ENCODE measurements at regions not wholly inside any gene's neighbourhood (a gene's known extent, or its start where the extent isn't known, plus 50 kb on each side); places are given as distances from the start of the nearest gene placed in this dataset.

DNA sequence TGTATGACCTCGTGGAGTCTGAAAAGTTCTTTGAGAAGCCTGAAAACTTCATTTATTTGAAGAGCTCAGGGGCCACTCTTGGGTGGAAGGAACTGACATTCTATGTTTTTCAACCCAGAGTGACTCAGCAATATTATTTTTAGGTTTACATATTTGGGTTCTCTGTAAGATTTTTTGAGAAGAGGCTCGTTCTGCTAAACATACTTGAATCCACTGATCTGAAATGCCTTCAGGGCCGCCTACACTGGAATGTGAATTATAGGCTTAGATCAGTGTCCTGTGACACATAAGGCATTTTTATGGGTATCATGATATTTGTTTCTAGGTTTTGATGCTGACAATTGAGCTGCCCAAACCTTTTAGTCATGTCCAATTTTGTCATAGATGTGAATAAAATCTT lies 86.2 kb downstream of the PSAT1 start:
- Mint-ChIP-seq H3K27me3 (ENCODE audit: low read depth) (peaks cover 7% of the 10 kb centered on the region), H3K4me1 (ENCODE audit: low read depth) (no peaks in the 10 kb centered on the region), H3K4me3 (ENCODE audit: low read depth) (no peak overlapping the region), H3K9me3 (no peaks in the 10 kb centered on the region), H3K36me3 (ENCODE audit: low read depth) (no peaks in the 10 kb centered on the region), H3K27ac (no peak overlapping the region)
- DNase-seq (ENCODE audit: low spot score) = no peak
- intact Hi-C loops (cut with micrococcal nuclease) = no loop called here

DNA sequence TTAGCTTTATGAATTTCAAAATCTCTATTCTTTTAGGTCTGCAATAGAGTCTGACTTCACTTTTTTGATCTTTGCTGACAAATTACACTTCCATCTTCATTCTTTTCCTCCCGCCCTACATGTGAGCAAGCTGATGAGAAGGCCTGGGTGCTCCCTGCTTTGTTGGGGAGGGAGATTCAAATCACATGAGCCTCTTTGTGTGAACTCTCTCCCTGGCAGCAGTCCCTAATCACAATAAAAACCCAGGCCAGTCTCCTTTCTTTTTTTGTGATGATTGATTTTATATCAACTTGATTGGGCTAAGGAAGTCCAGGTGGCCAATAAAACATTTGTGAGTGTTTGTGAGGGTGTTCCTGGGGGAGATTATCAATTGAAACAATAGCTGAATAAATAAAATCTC lies 89.4 kb downstream of the PSAT1 start:
- Mint-ChIP-seq H3K9me3 (no peaks in the 10 kb centered on the region), H3K27ac (no peak overlapping the region), H3K4me3 (ENCODE audit: low read depth) (no peak overlapping the region), H3K36me3 (ENCODE audit: low read depth) (no peaks in the 10 kb centered on the region), H3K4me1 (ENCODE audit: low read depth) (no peaks in the 10 kb centered on the region), H3K27me3 (ENCODE audit: low read depth) (peaks cover 2% of the 10 kb centered on the region)
- intact Hi-C loops (cut with micrococcal nuclease) = no loop called here
- no peak for DNase-seq (ENCODE audit: low spot score)

DNA sequence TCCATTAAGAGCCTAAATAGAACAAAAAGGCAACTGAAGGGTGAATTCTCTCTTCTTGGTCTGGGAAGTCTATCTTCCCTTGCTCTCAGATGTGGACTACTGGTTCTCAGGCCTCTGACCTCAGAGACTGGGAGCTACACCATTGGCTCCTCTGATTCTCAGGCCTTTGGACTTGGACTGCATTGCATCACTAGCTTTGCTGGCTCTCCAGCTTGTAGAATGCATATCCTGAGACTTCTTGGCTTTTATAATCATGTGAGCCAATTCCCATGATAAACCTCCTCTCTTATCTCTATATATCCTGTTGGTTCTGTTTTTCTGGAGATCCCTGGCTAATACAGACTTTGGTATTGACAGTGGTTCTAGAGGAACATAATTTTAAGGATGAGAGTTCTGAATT lies 89.8 kb downstream of the PSAT1 start:
- intact Hi-C loops (cut with micrococcal nuclease) = no loop called here
- no peaks in the 10 kb centered on the region for H3K4me1 Mint-ChIP-seq (ENCODE audit: low read depth)

DNA sequence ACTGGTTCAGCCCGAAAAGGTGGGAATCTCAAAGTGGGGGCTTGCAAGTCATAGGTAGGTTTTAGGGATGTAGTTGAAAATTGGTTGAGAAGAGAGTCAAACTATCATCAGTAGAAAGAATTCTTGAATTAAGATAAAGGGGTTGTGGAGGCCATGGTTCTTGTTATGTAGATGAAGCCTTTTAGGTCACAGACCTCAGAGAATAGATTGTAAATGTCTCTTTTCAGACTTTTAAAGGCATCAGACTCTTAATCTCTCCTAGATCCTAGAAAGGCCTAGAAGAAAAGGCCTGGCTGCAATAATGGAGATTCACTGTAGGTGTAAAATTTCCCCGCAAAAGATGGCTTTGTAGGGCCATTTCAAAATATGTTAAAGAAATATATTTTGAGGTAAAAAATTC lies 96.4 kb downstream of the PSAT1 start:
- intact Hi-C loops (cut with micrococcal nuclease) = no loop called here
- Mint-ChIP-seq H3K27me3 (ENCODE audit: low read depth) (peaks cover 2% of the 10 kb centered on the region), H3K27ac (no peak overlapping the region)

More for the DNA sequence above, 89.8 kb downstream of the PSAT1 start:
- Mint-ChIP-seq H3K27ac (no peak overlapping the region), H3K4me3 (ENCODE audit: low read depth) (no peak overlapping the region), H3K27me3 (ENCODE audit: low read depth) (peaks cover 1% of the 10 kb centered on the region), H3K36me3 (ENCODE audit: low read depth) (no peaks in the 10 kb centered on the region), H3K9me3 (no peaks in the 10 kb centered on the region)
- no peak for DNase-seq (ENCODE audit: low spot score)

DNA sequence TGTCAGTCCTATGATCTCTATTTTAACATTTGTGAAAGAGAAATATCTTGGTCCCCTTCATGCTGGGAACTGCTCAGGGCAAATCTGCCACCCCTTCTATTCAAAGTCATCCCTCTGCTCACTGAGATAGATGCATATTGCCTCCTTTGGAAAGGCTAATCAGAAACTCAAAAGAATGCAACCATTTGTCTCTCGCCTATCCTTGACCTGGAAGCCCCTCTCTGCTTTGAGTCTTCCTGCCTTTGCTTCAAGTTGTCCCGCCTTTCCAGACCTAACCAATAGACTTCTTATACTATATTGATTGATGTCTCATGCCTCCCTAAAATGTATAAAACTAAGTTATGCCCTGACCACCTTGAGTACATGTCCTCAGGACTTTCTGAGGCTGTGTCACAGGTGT lies 97.0 kb downstream of the PSAT1 start:
- Mint-ChIP-seq H3K4me3 (ENCODE audit: low read depth) (no peak overlapping the region), H3K27me3 (ENCODE audit: low read depth) (peaks cover 2% of the 10 kb centered on the region), H3K27ac (no peak overlapping the region), H3K4me1 (ENCODE audit: low read depth) (no peaks in the 10 kb centered on the region), H3K9me3 (peaks cover 10% of the 10 kb centered on the region), H3K36me3 (ENCODE audit: low read depth) (no peaks in the 10 kb centered on the region)
- DNase-seq (ENCODE audit: low spot score) = no peak
- intact Hi-C loops (cut with micrococcal nuclease) = no loop called here

More for the DNA sequence above, 96.4 kb downstream of the PSAT1 start:
- Mint-ChIP-seq H3K36me3 (ENCODE audit: low read depth) (no peaks in the 10 kb centered on the region), H3K4me1 (ENCODE audit: low read depth) (no peaks in the 10 kb centered on the region), H3K9me3 (peaks cover 10% of the 10 kb centered on the region), H3K4me3 (ENCODE audit: low read depth) (no peak overlapping the region)
- DNase-seq (ENCODE audit: low spot score) = no peak

DNA sequence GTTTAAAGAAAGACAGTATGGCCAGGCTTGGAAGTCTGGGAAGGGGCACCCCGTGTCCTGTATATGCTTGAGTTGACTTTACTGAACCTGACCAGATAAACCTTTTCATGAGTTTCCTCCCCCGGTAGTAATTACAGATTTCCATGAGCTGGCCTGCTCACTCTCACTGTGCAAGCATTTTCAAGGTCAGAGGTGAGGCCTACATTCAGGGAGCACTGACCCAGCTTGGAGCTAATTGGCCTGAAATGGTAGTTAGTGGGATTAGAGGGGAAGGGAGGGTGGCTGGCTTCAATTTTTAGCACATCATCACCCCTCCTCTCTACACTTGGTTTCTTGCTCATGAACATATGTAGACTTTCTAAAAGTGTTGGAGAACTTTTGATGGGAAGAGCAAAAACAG lies 99.2 kb downstream of the PSAT1 start:
- peaks cover 10% of the 10 kb centered on the region for H3K9me3 Mint-ChIP-seq
- no peak for DNase-seq (ENCODE audit: low spot score)
- no peaks in the 10 kb centered on the region for H3K4me1 Mint-ChIP-seq (ENCODE audit: low read depth)
- H3K27ac Mint-ChIP-seq = no peak overlapping the region
- intact Hi-C loops (cut with micrococcal nuclease) = no loop called here
- H3K4me3 Mint-ChIP-seq (ENCODE audit: low read depth) = no peak overlapping the region
- H3K36me3 Mint-ChIP-seq (ENCODE audit: low read depth) = no peaks in the 10 kb centered on the region
- peaks cover 2% of the 10 kb centered on the region for H3K27me3 Mint-ChIP-seq (ENCODE audit: low read depth)

DNA sequence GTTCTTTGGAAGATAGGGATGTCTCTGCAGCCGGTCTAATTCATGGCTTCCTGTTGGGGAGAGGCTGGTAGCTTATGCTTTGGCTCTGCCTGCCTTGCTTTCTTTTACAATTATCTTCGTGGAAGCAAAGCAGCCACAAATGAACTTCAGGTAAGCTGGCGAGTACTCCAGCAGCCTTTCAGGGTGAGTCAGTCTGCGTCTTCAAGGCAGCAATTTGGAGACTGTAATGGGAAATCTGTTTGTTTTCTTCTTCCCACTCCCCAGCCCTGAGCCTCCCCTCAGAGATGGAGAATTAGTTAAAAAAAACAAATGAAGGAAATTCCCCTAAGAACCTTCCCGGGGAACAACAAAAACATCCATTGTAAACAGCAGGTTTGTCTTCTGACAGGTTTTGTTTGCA lies 100.1 kb downstream of the PSAT1 start:
- Mint-ChIP-seq H3K27me3 (ENCODE audit: low read depth) (peaks cover 2% of the 10 kb centered on the region), H3K4me3 (ENCODE audit: low read depth) (no peak overlapping the region), H3K4me1 (ENCODE audit: low read depth) (no peaks in the 10 kb centered on the region), H3K36me3 (ENCODE audit: low read depth) (no peaks in the 10 kb centered on the region), H3K27ac (no peak overlapping the region), H3K9me3 (peaks cover 10% of the 10 kb centered on the region)
- DNase-seq (ENCODE audit: low spot score) = no peak
- intact Hi-C loops (cut with micrococcal nuclease) = no loop called here

DNA sequence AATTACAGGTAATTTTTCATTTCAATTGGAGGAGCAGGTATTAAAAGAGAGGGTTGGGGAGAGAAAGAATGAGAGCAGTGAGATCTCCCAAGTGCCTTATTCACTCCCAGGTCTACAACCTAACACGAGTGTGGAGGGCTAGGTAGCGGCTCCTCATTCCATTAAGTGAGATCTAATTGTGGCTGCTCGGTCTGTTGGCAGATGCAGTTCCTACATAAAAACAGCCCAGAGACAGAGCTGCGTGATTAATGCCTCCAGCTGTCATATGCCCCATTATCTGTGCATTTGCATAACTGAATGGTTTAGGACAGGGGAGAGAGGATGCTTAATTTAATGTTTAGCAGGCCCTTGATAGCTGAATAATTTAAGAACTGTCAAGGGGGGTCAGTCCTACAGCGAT lies 100.5 kb downstream of the PSAT1 start:
- intact Hi-C loops (cut with micrococcal nuclease) = no loop called here
- DNase-seq (ENCODE audit: low spot score) = no peak
- Mint-ChIP-seq H3K27me3 (ENCODE audit: low read depth) (peaks cover 2% of the 10 kb centered on the region), H3K4me3 (ENCODE audit: low read depth) (no peak overlapping the region), H3K9me3 (peaks cover 10% of the 10 kb centered on the region), H3K4me1 (ENCODE audit: low read depth) (no peaks in the 10 kb centered on the region), H3K36me3 (ENCODE audit: low read depth) (no peaks in the 10 kb centered on the region), H3K27ac (no peak overlapping the region)

DNA sequence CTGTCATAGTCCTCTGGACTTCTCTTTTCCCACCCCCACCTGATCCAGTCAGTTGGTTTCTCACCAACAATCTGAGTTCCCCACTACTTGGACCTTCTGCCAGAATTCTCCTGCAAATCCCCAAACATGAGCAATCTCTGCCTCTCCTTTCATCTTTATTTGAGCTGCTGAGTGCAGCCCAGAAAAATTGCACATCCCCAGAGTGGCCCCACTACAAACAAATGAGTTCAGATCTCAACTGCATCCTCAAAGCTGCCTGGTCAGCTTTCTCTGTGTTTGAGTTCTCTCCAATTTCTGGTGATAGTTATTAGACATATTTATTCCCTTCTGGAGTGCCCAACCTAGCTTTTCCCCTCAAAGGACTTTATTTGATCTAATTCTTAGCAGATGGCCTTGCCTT lies 102.2 kb downstream of the PSAT1 start:
- intact Hi-C loops (cut with micrococcal nuclease) = no loop called here
- Mint-ChIP-seq H3K27me3 (ENCODE audit: low read depth) (peaks cover 2% of the 10 kb centered on the region), H3K9me3 (peaks cover 8% of the 10 kb centered on the region), H3K4me3 (ENCODE audit: low read depth) (no peak overlapping the region), H3K27ac (no peak overlapping the region), H3K4me1 (ENCODE audit: low read depth) (no peaks in the 10 kb centered on the region), H3K36me3 (ENCODE audit: low read depth) (no peaks in the 10 kb centered on the region)
- no peak for DNase-seq (ENCODE audit: low spot score)

DNA sequence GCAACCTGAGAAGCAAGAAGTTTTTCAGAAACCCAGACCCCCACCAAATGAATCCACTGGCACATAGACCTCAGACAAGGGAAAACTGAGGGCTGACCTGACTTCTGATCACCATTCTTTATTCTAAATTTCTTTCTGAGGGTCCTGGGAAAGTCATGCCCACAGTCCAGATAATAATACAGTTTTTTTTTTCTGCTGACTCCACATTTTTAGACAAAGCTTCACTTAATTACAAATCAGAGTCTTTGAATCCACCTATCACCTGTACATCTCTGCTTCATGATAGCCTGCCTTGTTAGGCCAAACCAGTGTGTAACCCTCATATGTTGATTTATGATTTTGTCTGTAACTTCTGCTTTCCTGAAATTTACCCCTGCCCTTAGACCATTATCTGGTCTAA lies 103.6 kb downstream of the PSAT1 start:
- Mint-ChIP-seq H3K27me3 (ENCODE audit: low read depth) (peaks cover 2% of the 10 kb centered on the region), H3K9me3 (peaks cover under 1% of the 10 kb centered on the region), H3K36me3 (ENCODE audit: low read depth) (no peaks in the 10 kb centered on the region), H3K4me3 (ENCODE audit: low read depth) (no peak overlapping the region), H3K4me1 (ENCODE audit: low read depth) (no peaks in the 10 kb centered on the region), H3K27ac (no peak overlapping the region)
- intact Hi-C loops (cut with micrococcal nuclease) = no loop called here
- no peak for DNase-seq (ENCODE audit: low spot score)

DNA sequence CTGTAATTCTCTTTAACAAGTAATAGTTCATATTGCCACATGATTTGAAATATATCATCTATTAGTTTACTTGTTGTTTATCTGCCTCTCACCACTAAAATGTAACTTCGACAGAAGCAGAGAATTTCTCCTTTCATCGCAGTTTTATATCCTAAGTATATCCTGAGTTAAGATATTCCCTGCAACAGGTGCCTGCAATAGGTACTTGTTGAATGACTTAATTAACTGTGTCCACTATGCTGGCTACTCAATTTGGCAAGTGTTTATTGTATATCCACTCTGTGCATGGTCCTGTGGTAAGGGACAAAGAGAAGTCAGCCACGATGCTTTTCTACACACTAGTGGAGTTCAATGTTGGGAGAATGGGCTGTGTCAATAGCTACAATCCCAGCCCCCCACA lies 108.5 kb downstream of the PSAT1 start:
- Mint-ChIP-seq H3K9me3 (no peaks in the 10 kb centered on the region), H3K27me3 (ENCODE audit: low read depth) (no peaks in the 10 kb centered on the region)

DNA sequence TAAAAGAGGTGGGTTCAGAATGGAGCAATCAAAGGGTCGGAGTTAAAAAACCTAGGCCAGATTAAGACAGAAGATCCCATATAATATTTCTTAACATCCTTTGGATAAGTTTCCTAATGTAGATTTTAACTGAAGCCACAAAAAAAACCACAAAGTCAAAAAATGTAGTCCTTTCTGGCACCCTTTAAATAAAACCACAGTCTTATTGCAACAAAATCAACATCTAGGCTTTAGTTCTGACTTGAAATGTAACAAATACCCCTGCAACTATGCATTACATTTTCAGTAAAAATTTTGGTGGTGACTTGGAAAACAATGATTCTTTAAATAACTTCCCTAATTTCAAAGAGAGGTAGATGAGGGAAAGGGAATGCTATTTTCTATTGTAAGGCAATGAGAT lies 109.2 kb downstream of the PSAT1 start:
- intact Hi-C loops (cut with micrococcal nuclease) = no loop called here
- no peaks in the 10 kb centered on the region for H3K4me1 Mint-ChIP-seq (ENCODE audit: low read depth)
- DNase-seq (ENCODE audit: low spot score) = no peak
- no peaks in the 10 kb centered on the region for H3K36me3 Mint-ChIP-seq (ENCODE audit: low read depth)
- no peaks in the 10 kb centered on the region for H3K9me3 Mint-ChIP-seq
- no peaks in the 10 kb centered on the region for H3K27me3 Mint-ChIP-seq (ENCODE audit: low read depth)
- H3K4me3 Mint-ChIP-seq (ENCODE audit: low read depth) = no peak overlapping the region
- H3K27ac Mint-ChIP-seq = no peak overlapping the region

More for the DNA sequence above, 108.5 kb downstream of the PSAT1 start:
- no peak overlapping the region for H3K4me3 Mint-ChIP-seq (ENCODE audit: low read depth)
- DNase-seq (ENCODE audit: low spot score) = no peak
- no peaks in the 10 kb centered on the region for H3K4me1 Mint-ChIP-seq (ENCODE audit: low read depth)
- H3K36me3 Mint-ChIP-seq (ENCODE audit: low read depth) = no peaks in the 10 kb centered on the region
- intact Hi-C loops (cut with micrococcal nuclease) = no loop called here
- no peak overlapping the region for H3K27ac Mint-ChIP-seq

DNA sequence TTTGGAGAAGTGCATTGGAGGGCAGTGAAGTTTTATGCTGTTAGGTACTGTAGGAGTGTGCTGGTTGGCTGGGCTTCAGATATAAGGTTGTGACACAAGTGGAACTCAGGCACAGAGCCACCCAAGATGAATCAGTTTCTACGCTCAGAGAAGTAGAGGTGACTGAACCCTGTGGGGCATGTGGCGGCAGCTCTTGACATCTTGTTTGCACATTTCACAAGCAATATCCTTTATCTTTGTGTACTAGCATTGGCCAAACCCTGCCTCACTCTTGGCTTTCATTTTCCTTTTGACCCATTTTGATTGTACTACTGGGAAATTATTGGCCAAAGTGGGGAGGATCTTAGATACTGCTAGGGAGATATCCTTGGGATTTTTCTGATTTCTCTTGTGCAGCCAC lies 110.0 kb downstream of the PSAT1 start:
- H3K4me1 Mint-ChIP-seq (ENCODE audit: low read depth) = no peaks in the 10 kb centered on the region
- no peaks in the 10 kb centered on the region for H3K9me3 Mint-ChIP-seq
- intact Hi-C loops (cut with micrococcal nuclease) = no loop called here

DNA sequence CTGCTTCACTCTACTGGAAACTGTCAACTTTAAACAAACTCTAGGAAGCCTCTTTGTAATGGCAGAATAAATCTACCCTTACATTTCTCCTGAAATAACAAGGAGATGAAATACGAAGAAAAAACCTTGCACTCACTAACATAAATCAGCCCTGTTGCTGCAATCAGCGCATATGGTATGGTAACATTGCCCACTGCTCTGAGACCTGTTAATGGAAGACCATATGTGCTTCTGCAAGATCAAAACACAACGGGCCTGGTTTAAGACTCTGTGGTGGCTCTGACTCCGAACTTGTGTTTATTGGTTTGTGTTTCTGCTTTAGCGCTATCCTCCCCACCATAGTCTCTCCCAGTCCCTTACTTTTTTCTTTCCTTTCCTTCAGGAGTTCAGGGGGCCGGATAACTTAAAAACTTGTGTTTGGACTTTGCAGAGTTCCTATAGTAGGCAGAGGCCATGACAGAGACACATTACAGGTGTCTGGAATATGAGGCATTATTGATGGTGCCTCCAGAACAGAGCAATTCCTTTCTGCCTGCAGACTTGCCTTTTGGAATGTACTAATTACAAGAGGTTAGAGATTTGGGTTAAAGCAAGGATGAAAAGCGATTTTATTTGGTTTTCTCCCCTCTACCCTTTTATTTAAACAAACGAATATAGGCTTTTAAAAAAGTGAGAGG lies 110.8 kb downstream of the PSAT1 start:
- H3K36me3 Mint-ChIP-seq (ENCODE audit: low read depth) = no peaks in the 10 kb centered on the region
- intact Hi-C loops (cut with micrococcal nuclease) = no loop called here
- H3K4me1 Mint-ChIP-seq (ENCODE audit: low read depth) = no peaks in the 10 kb centered on the region
- H3K27me3 Mint-ChIP-seq (ENCODE audit: low read depth) = no peaks in the 10 kb centered on the region
- H3K9me3 Mint-ChIP-seq = no peaks in the 10 kb centered on the region
- H3K4me3 Mint-ChIP-seq (ENCODE audit: low read depth) = no peak overlapping the region
- DNase-seq (ENCODE audit: low spot score) = no peak
- no peak overlapping the region for H3K27ac Mint-ChIP-seq

More for the DNA sequence above, 110.0 kb downstream of the PSAT1 start:
- Mint-ChIP-seq H3K4me3 (ENCODE audit: low read depth) (no peak overlapping the region), H3K27me3 (ENCODE audit: low read depth) (no peaks in the 10 kb centered on the region), H3K27ac (no peak overlapping the region), H3K36me3 (ENCODE audit: low read depth) (no peaks in the 10 kb centered on the region)
- no peak for DNase-seq (ENCODE audit: low spot score)
